Tibial nerve (tissue), 4 donors: ENCODE measurements at regions not wholly inside any gene's neighbourhood (a gene's known extent, or its start where the extent isn't known, plus 50 kb on each side); places are given as distances from the start of the nearest gene placed in this dataset.

ENCODE experiments used
- DNase-seq, 2 donors: peaks; one replicate each; pipeline ENCODE4 v3.0.0-alpha.2; 2019; ENCODE audit warnings: low spot score in 2 of 2
- H3K27ac ChIP-seq, 4 donors: fragments of 200-600 bp; sonication (generic) in 3 of 4; one replicate each; pipeline ENCODE4 v1.5.1; 2017 to 2019; ENCODE audit warnings: mild to moderate bottlenecking in 1 of 4
- H3K27me3 ChIP-seq, 2 donors: fragments of 200-600 bp; sonication (generic) in 1 of 2; one replicate each; pipeline versions ENCODE4 v1.5.1 to v1.6.0; 2017 to 2019
- H3K36me3 ChIP-seq, 3 donors: fragments of 200-600 bp; sonication (generic); one replicate each; pipeline ENCODE4 v1.5.1; 2018 to 2019
- H3K4me1 ChIP-seq, 4 donors: fragments of 200-600 bp; sonication (generic) in 3 of 4; one replicate each; pipeline ENCODE4 v1.5.1; 2017 to 2019
- H3K4me3 ChIP-seq, 4 donors: fragments of 200-600 bp; sonication (generic) in 3 of 4; one replicate each; pipeline ENCODE4 v1.5.1; 2017 to 2019; ENCODE audit warnings: mild to moderate bottlenecking in 1 of 4, moderate library complexity in 1 of 4
- H3K9me3 ChIP-seq, 4 donors: fragments of 200-600 bp; sonication (generic) in 3 of 4; one replicate each; pipeline ENCODE4 v1.5.1; 2017 to 2019
- EP300 ChIP-seq, 2 donors: sonication (generic); formaldehyde crosslinking; IDR thresholded peaks; one replicate each; pipeline ENCODE4 v1.6.1; 2017; ENCODE audit warnings: antibody characterized with exemption in 2 of 2, mild to moderate bottlenecking in 1 of 2
- POLR2A ChIP-seq, 2 donors: fragments of 450-650 bp; IDR thresholded peaks; one replicate each; pipeline ENCODE4 v1.6.1; 2017; ENCODE audit warnings: antibody characterized with exemption in 2 of 2, mild to moderate bottlenecking in 2 of 2, moderate library complexity in 2 of 2
- WGBS, 2 donors: methylation state at CpG; one replicate each; pipeline ENCODE4 v1.1.5; 2018; 5-methylcytosine and 5-hydroxymethylcytosine counted together
- TF ChIP-seq, protein P1 (sequence below), 5 experiments: fragments of 200-600 bp in 3 of 5; fragments of 450-650 bp in 2 of 5; sonication (generic) in 3 of 5; IDR thresholded peaks; one replicate each; pipeline ENCODE4 v1.5.1; 2016 to 2019; ENCODE audit warnings: antibody characterized with exemption in 5 of 5, mild to moderate bottlenecking in 3 of 5, moderate library complexity in 2 of 5

DNA sequence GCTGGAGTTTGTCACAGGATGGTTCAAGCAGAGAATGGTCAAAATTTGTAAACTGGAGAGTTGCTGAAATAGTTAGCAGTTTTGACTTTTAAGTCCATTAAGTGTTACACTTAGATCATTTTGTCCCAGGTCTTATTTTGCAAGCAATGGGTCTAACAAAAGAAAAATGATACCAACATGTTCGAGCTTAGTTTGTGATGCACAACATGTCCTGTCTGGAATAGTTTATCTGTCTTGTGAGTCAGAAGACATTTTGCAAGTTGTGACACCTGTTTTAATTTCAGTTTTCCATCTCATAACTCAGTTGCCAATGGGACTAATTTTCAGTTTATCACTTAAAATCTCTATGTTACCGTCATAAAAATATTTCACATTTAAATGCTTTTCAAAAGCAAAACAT, 929.8 kb downstream of the CDH18 start:
- H3K4me1 ChIP-seq = no peaks in the 10 kb centered on the region
- WGBS, 2 donors = 89 to 93% methylated on average over 2 of the region's 2 CpGs
- TF ChIP-seq, protein P1, sequence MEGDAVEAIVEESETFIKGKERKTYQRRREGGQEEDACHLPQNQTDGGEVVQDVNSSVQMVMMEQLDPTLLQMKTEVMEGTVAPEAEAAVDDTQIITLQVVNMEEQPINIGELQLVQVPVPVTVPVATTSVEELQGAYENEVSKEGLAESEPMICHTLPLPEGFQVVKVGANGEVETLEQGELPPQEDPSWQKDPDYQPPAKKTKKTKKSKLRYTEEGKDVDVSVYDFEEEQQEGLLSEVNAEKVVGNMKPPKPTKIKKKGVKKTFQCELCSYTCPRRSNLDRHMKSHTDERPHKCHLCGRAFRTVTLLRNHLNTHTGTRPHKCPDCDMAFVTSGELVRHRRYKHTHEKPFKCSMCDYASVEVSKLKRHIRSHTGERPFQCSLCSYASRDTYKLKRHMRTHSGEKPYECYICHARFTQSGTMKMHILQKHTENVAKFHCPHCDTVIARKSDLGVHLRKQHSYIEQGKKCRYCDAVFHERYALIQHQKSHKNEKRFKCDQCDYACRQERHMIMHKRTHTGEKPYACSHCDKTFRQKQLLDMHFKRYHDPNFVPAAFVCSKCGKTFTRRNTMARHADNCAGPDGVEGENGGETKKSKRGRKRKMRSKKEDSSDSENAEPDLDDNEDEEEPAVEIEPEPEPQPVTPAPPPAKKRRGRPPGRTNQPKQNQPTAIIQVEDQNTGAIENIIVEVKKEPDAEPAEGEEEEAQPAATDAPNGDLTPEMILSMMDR (IDR thresholded peaks at IDR 0.05) = no peak
- TF ChIP-seq EP300 (IDR thresholded peaks at IDR 0.05) (no peak), POLR2A (IDR thresholded peaks at IDR 0.05) (no peak)
- no peak for DNase-seq
- no peaks in the 10 kb centered on the region for H3K36me3 ChIP-seq
- no peak overlapping the region for H3K27ac ChIP-seq
- no peak overlapping the region for H3K4me3 ChIP-seq
- no peaks in the 10 kb centered on the region for H3K9me3 ChIP-seq
- no peaks in the 10 kb centered on the region for H3K27me3 ChIP-seq

DNA sequence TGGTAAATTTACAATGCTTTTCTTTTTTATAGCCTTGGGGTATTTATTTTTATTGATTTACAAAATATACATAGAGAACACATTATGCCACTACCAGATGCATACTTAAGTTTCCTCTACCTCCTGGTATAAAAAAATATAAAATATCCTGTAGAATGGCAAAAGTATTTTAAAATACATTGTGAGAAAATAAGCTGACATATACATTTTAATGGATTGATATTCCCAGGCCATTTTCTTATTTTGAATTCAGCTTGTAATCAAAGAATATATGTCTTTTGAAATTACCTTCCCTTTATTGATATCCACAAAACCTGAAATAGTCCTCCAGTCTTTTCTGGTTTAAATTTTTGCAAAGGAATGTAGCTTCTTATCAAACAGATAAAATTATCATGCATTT, 923.9 kb downstream of the CDH18 start:
- H3K27ac ChIP-seq = no peak overlapping the region
- H3K4me3 ChIP-seq = no peak overlapping the region
- TF ChIP-seq, protein P1 (IDR thresholded peaks at IDR 0.05) = no peak
- no peak for TF ChIP-seq EP300 (IDR thresholded peaks at IDR 0.05)
- no peak for TF ChIP-seq POLR2A (IDR thresholded peaks at IDR 0.05)
- no peaks in the 10 kb centered on the region for H3K36me3 ChIP-seq
- DNase-seq = no peak
- no peaks in the 10 kb centered on the region for H3K4me1 ChIP-seq
- no peaks in the 10 kb centered on the region for H3K27me3 ChIP-seq
- no peaks in the 10 kb centered on the region for H3K9me3 ChIP-seq

DNA sequence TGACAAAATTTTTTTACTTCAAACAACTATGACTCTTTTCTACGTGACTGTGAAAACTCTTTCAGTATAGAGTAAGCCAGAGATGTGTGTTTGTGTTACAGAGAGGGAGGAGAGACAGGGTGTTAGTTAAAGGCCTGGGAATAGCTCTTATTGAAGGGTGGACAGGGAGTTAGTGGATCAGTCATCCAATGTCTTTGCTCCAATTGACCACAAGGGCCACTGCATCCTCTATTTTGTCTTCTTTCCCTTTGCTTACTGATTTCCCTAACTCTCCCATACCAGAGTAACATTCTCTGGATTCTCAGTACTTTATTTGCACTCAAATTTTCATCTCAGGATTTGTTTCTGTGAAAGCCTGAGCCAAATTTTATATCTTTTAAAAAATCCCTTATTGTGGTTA, 920.3 kb downstream of the CDH18 start:
- H3K4me3 ChIP-seq = no peak overlapping the region
- no peaks in the 10 kb centered on the region for H3K4me1 ChIP-seq
- no peak for DNase-seq
- no peak overlapping the region for H3K27ac ChIP-seq
- no peaks in the 10 kb centered on the region for H3K27me3 ChIP-seq
- TF ChIP-seq EP300 (IDR thresholded peaks at IDR 0.05) = no peak
- no peak for TF ChIP-seq POLR2A (IDR thresholded peaks at IDR 0.05)
- TF ChIP-seq, protein P1 (IDR thresholded peaks at IDR 0.05) = no peak
- no peaks in the 10 kb centered on the region for H3K36me3 ChIP-seq
- no peaks in the 10 kb centered on the region for H3K9me3 ChIP-seq
- 55 to 77% methylated on average over 1 of the region's 1 CpG for WGBS, 2 donors

DNA sequence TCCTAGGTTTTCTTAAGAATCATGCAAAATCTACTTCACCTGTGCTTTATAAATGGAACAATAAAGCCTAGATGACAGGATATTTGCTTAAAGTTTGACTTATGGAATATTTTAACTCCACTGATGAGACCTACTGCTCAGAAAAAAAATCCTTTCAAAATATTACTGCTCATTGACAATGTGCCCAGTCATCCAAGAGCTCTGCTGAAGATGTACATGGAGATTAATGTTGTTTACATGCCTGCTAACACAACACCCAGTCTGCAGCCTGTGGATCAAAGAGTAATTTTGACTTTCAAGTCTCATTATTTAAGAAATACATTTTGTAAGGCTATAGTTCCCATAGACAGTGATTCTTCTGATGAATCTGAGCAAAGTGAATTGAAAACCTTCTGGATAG, 889.6 kb downstream of the CDH18 start:
- no peak overlapping the region for H3K4me3 ChIP-seq
- no peaks in the 10 kb centered on the region for H3K4me1 ChIP-seq
- H3K36me3 ChIP-seq = no peaks in the 10 kb centered on the region
- no peaks in the 10 kb centered on the region for H3K9me3 ChIP-seq
- TF ChIP-seq, protein P1 (IDR thresholded peaks at IDR 0.05) = no peak
- no peaks in the 10 kb centered on the region for H3K27me3 ChIP-seq
- DNase-seq = no peak
- no peak overlapping the region for H3K27ac ChIP-seq

DNA sequence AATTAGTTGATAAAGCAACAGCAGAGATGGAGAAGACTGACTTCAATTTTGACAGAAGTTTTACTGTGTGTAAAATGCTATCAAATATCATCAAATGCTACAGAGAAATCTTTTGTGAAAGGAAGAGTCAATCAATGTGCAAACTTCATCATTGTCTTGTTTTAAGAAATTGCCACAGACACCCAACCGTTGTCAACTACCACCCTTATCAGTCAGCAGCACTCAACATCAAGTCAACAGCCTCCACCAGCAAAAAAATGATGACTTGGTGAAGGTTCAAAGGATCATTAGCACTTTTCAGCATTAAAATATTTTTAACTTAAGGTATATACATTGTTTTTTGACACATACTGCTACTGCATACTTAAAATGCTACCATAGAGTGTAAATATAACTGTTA, 888.8 kb downstream of the CDH18 start:
- TF ChIP-seq, protein P1 (IDR thresholded peaks at IDR 0.05) = no peak
- TF ChIP-seq POLR2A (IDR thresholded peaks at IDR 0.05) (no peak), EP300 (IDR thresholded peaks at IDR 0.05) (no peak)
- Histone ChIP-seq H3K27ac (no peak overlapping the region), H3K4me3 (no peak overlapping the region), H3K9me3 (no peaks in the 10 kb centered on the region), H3K4me1 (no peaks in the 10 kb centered on the region), H3K27me3 (no peaks in the 10 kb centered on the region), H3K36me3 (no peaks in the 10 kb centered on the region)
- 81 to 94% methylated on average over 1 of the region's 1 CpG for WGBS, 2 donors
- no peak for DNase-seq
